ENCODE measurements at regions not wholly inside any gene's neighbourhood (a gene's known extent, or its start where the extent isn't known, plus 50 kb on each side); places are given as distances from the start of the nearest gene placed in this dataset.
"Not testable (repeated sequence)": the region's sequence is repeated elsewhere in the genome, so short reads cannot be mapped to it uniquely, and the experiment has no call there.

DNA sequence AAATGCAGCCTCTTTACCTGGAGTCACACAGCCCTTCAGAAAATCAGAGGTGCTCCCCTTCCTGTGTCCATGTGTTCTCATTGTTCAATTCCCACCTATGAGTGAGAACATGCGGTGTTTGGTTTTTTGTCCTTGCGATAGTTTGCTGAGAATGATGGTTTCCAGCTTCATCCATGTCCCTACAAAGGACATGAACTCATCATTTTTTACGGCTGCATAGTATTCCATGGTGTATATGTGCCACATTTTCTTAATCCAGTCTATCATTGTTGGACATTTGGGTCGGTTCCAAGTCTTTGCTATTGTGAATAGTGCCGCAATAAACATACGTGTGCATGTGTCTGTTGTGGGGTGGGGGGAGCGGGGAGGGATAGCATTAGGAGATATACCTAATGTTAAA, 60.3 kb upstream of the CCL1 start:
- DNase-seq; H3K9me3 ChIP-seq (ENCODE audit: control insufficient read depth, low read depth, low read length); H3K36me3 ChIP-seq (ENCODE audit: control insufficient read depth, insufficient read depth, low read length); H3K4me1 ChIP-seq (ENCODE audit: control insufficient read depth, insufficient read depth, low read length); H3K4me3 ChIP-seq (ENCODE audit: low read length); H3K27ac ChIP-seq (ENCODE audit: low read length): not testable (repeated sequence)
- peaks cover 50% of the 10 kb centered on the region for H3K27me3 ChIP-seq (ENCODE audit: control insufficient read depth, insufficient read depth, low read length)
- no CpG with 5 or more reads among the region's 7 CpGs for WGBS (ENCODE audit: insufficient coverage, low lambda C conversion rate)

DNA sequence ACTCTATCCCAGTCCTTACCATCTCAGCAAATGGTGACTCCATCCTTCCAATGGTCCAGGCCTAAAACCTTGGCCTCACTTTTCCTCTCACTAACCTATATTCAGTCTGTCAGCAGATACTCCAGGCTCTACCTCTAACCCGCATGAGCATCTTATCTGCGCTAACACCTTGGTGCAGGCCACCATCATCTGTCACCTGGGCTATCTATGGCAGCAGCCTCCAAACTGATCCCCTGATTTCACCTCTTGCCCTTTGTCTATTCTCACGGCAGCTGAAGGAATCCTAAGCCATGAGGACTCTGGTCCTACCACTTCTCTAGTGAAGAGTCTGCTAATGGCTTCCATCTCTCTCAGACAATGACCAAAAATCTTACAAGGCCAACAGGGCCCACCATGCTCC, 57.9 kb upstream of the CCL1 start:
- H3K27ac ChIP-seq (ENCODE audit: low read length): no peak overlapping the region

DNA sequence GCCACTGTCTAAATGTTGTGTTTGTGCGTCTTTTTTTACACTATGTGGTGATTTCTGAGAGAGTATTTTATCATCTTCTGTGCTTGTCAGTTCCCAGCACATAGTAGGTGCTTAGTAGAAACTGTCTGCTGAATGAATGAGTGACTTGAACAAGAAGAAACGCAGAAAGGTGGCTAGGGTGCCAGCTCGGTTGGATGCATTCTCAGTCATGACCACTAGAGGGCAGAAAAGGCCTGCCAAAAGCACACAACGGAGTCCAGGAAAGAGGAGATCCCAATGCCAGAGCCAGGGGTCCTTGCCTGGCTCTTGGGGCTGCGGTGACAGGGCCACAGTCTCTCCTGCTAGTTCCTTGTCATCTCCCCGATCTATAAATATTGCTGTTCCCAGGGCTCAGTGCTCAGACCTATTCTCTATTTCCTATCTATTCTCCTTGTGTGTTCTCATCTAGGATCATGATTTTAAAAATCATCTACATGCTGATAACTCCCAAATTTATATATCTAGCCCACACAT, 57.3 kb upstream of the CCL1 start:
- Histone ChIP-seq H3K27ac (ENCODE audit: low read length) (no peak overlapping the region), H3K27me3 (ENCODE audit: control insufficient read depth, insufficient read depth, low read length) (peaks cover 35% of the 10 kb centered on the region), H3K9me3 (ENCODE audit: control insufficient read depth, low read depth, low read length) (no peaks in the 10 kb centered on the region), H3K4me1 (ENCODE audit: control insufficient read depth, insufficient read depth, low read length) (no peaks in the 10 kb centered on the region), H3K4me3 (ENCODE audit: low read length) (no peak overlapping the region), H3K36me3 (ENCODE audit: control insufficient read depth, insufficient read depth, low read length) (no peaks in the 10 kb centered on the region)
- no CpG with 5 or more reads among the region's 6 CpGs for WGBS (ENCODE audit: insufficient coverage, low lambda C conversion rate)
- peak; percentile 21 to 26 for DNase-seq

More for the DNA sequence above, 57.9 kb upstream of the CCL1 start:
- Histone ChIP-seq H3K4me3 (ENCODE audit: low read length) (no peak overlapping the region), H3K9me3 (ENCODE audit: control insufficient read depth, low read depth, low read length) (no peaks in the 10 kb centered on the region), H3K36me3 (ENCODE audit: control insufficient read depth, insufficient read depth, low read length) (no peaks in the 10 kb centered on the region), H3K4me1 (ENCODE audit: control insufficient read depth, insufficient read depth, low read length) (no peaks in the 10 kb centered on the region), H3K27me3 (ENCODE audit: control insufficient read depth, insufficient read depth, low read length) (peaks cover 40% of the 10 kb centered on the region)
- no peak for DNase-seq
- WGBS (ENCODE audit: insufficient coverage, low lambda C conversion rate): no CpG with 5 or more reads among the region's 3 CpGs

DNA sequence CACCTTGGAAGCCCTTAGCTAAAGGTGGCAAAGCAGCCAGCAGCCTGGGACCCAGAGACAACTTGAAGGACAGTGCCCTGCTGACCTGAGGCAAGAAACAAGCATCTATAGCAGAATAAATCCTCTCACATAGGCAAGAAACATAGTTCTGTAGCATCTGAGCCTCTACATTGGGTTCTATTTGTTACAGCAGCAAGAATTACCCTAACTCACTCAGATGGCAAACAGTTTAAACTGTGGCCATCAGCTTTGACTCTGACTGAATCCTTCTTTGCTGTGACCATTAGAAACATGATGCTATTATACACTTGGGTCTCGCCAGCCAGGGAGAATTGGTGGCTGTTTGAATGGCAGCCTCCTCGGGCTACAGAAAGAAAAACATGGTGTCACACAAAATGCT, 53.1 kb upstream of the CCL1 start:
- no peaks in the 10 kb centered on the region for H3K9me3 ChIP-seq (ENCODE audit: control insufficient read depth, low read depth, low read length)
- H3K36me3 ChIP-seq (ENCODE audit: control insufficient read depth, insufficient read depth, low read length): no peaks in the 10 kb centered on the region
- no peak overlapping the region for H3K4me3 ChIP-seq (ENCODE audit: low read length)
- H3K27ac ChIP-seq (ENCODE audit: low read length): no peak overlapping the region
- WGBS (ENCODE audit: insufficient coverage, low lambda C conversion rate): no CpG with 5 or more reads among the region's 2 CpGs
- H3K27me3 ChIP-seq (ENCODE audit: control insufficient read depth, insufficient read depth, low read length): peaks cover 42% of the 10 kb centered on the region
- no peak for DNase-seq
- H3K4me1 ChIP-seq (ENCODE audit: control insufficient read depth, insufficient read depth, low read length): no peaks in the 10 kb centered on the region

DNA sequence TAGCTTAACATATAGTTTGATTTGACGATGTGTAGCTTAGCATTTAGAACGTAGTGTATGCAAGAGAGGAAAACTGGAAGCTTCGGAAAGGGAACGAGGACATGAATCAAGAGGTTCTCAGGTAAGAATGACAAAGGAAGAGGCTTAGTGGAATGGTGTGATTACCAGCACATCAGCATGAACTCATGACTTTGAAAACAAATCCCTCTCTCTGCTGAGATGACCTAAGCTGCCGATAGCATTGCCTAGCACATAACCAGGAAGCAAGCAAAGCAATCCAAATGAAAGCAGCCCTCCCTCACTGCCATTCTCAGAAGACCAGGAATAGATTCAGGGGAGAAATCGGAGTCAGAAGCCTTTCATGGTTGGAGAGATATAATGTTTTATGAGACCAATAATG, 51.3 kb upstream of the CCL1 start:
- DNase-seq: no peak
- peaks cover 45% of the 10 kb centered on the region for H3K27me3 ChIP-seq (ENCODE audit: control insufficient read depth, insufficient read depth, low read length)
- 16% methylated on average over 3 of the region's 6 CpGs for WGBS (ENCODE audit: insufficient coverage, low lambda C conversion rate)

DNA sequence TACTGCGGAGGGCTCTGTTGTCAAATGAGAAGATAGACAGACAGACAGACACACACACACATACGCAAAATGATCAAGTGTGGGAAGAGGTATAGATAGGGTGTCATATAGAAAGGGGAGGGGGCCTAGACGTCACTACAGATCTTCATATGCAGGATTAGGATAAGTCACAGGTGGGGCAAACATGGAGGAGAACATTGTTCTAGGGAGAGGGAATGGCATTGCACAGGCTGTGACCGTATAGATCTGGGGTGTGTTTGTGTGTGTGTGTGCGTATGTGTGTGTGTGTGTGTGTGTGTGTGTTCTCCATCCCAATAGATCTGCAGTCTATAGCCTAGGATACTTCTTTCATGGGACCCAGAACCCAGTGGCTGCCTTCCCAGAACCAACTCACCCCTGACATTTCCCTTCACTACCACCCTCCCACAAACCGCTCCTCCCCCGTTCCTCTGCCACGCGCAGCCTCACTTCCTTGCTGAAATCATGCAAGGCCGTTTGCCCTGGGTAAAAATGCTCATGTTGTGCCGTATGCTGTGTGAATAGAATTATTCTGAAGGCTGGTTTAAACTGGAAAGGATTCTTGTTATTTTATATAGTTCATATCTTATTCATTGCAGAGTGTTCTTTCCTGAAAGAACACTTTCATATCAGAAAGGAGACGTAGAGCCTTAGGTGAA, 50.5 kb upstream of the CCL1 start:
- Histone ChIP-seq H3K9me3 (ENCODE audit: control insufficient read depth, low read depth, low read length) (no peaks in the 10 kb centered on the region), H3K4me3 (ENCODE audit: low read length) (no peak overlapping the region), H3K27ac (ENCODE audit: low read length) (no peak overlapping the region), H3K36me3 (ENCODE audit: control insufficient read depth, insufficient read depth, low read length) (no peaks in the 10 kb centered on the region), H3K4me1 (ENCODE audit: control insufficient read depth, insufficient read depth, low read length) (no peaks in the 10 kb centered on the region), H3K27me3 (ENCODE audit: control insufficient read depth, insufficient read depth, low read length) (peaks cover 43% of the 10 kb centered on the region)
- DNase-seq: no peak
- 93% methylated on average over 2 of the region's 12 CpGs for WGBS (ENCODE audit: insufficient coverage, low lambda C conversion rate)

More for the DNA sequence above, 51.3 kb upstream of the CCL1 start:
- Histone ChIP-seq H3K4me3 (ENCODE audit: low read length) (no peak overlapping the region), H3K36me3 (ENCODE audit: control insufficient read depth, insufficient read depth, low read length) (no peaks in the 10 kb centered on the region), H3K9me3 (ENCODE audit: control insufficient read depth, low read depth, low read length) (no peaks in the 10 kb centered on the region), H3K4me1 (ENCODE audit: control insufficient read depth, insufficient read depth, low read length) (no peaks in the 10 kb centered on the region), H3K27ac (ENCODE audit: low read length) (no peak overlapping the region)

DNA sequence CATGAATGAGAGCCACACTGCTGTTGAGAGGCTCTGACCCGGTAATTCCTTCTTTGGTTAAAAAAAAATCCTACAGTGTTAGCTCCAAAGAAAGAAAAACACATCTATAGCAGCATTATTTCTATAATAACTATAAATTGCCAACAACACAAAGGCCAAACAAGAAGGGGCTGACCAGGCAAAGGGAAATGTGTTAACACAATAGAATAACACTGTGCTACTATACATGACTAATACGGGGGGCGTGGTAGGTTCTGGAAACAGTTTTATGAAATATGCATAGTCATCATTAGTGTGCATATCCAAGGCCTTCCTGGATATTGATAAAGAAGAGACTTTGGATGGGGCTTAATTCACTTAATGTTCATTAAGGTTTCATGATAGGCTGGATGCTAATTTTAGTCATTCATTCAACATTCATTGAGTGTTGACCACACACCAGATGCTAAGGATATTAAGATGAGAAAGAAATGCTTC, 50.0 kb upstream of the CCL1 start:
- Histone ChIP-seq H3K36me3 (ENCODE audit: control insufficient read depth, insufficient read depth, low read length) (no peaks in the 10 kb centered on the region), H3K9me3 (ENCODE audit: control insufficient read depth, low read depth, low read length) (no peaks in the 10 kb centered on the region), H3K27me3 (ENCODE audit: control insufficient read depth, insufficient read depth, low read length) (peaks cover 44% of the 10 kb centered on the region), H3K4me1 (ENCODE audit: control insufficient read depth, insufficient read depth, low read length) (no peaks in the 10 kb centered on the region), H3K27ac (ENCODE audit: low read length) (no peak overlapping the region), H3K4me3 (ENCODE audit: low read length) (no peak overlapping the region)
- WGBS (ENCODE audit: insufficient coverage, low lambda C conversion rate): 83% methylated on average over 1 of the region's 3 CpGs
- no peak for DNase-seq
